ENCODE measurements at regions not wholly inside any gene's neighbourhood (a gene's known extent, or its start where the extent isn't known, plus 50 kb on each side); places are given as distances from the start of the nearest gene placed in this dataset.

- TF ChIP-seq POLR2AphosphoS5 (IDR thresholded peaks at IDR 0.05; ENCODE audit: low read depth) (no peak), GABPA (IDR thresholded peaks at IDR 0.05; ENCODE audit: low read depth) (no peak), REST (IDR thresholded peaks at IDR 0.05; ENCODE audit: insufficient replicate concordance, low read depth) (no peak), CTCF (IDR thresholded peaks at IDR 0.05; ENCODE audit: insufficient read depth, low read length) (no peak), SPI1 (IDR thresholded peaks at IDR 0.05; ENCODE audit: borderline replicate concordance, low read depth) (no peak)
- Histone ChIP-seq H3K4me3 (replicated peaks; ENCODE audit: insufficient read depth, low read length) (no peak overlapping the region), H3K27ac (replicated peaks) (no peak overlapping the region), H3K27me3 (ENCODE audit: insufficient read depth, poor library complexity, severe bottlenecking) (no peaks in the 10 kb centered on the region)
- DNase-seq (ENCODE audit: low read depth in 1 of 2, low spot score in 1 of 2) = no peak
Observed at GRCh38 chr3:24578324-24578723, 83.7 kb upstream of the THRB start.

- H3K27ac ChIP-seq (replicated peaks) = no peak overlapping the region
- no peak for DNase-seq (ENCODE audit: low read depth in 1 of 2, low spot score in 1 of 2)
- TF ChIP-seq REST (IDR thresholded peaks at IDR 0.05; ENCODE audit: insufficient replicate concordance, low read depth) (no peak), GABPA (IDR thresholded peaks at IDR 0.05; ENCODE audit: low read depth) (no peak), POLR2AphosphoS5 (IDR thresholded peaks at IDR 0.05; ENCODE audit: low read depth) (no peak), CTCF (IDR thresholded peaks at IDR 0.05; ENCODE audit: insufficient read depth, low read length) (no peak), SPI1 (IDR thresholded peaks at IDR 0.05; ENCODE audit: borderline replicate concordance, low read depth) (no peak)
- H3K4me3 ChIP-seq (replicated peaks; ENCODE audit: insufficient read depth, low read length) = no peak overlapping the region
- no peaks in the 10 kb centered on the region for H3K27me3 ChIP-seq (ENCODE audit: insufficient read depth, poor library complexity, severe bottlenecking)
Observed at GRCh38 chr3:24578951-24579421, 84.3 kb upstream of the THRB start.

- Histone ChIP-seq H3K4me3 (replicated peaks; ENCODE audit: insufficient read depth, low read length) (no peak overlapping the region), H3K27me3 (ENCODE audit: insufficient read depth, poor library complexity, severe bottlenecking) (no peaks in the 10 kb centered on the region), H3K27ac (replicated peaks) (no peak overlapping the region)
- no peak for DNase-seq (ENCODE audit: low read depth in 1 of 2, low spot score in 1 of 2)
- TF ChIP-seq REST (IDR thresholded peaks at IDR 0.05; ENCODE audit: insufficient replicate concordance, low read depth) (no peak), CTCF (IDR thresholded peaks at IDR 0.05; ENCODE audit: insufficient read depth, low read length) (no peak)
Observed at GRCh38 chr3:24582431-24583403, 88.1 kb upstream of the THRB start.
